ENCODE measurements at regions not wholly inside any gene's neighbourhood (a gene's known extent, or its start where the extent isn't known, plus 50 kb on each side); places are given as distances from the start of the nearest gene placed in this dataset.

DNA sequence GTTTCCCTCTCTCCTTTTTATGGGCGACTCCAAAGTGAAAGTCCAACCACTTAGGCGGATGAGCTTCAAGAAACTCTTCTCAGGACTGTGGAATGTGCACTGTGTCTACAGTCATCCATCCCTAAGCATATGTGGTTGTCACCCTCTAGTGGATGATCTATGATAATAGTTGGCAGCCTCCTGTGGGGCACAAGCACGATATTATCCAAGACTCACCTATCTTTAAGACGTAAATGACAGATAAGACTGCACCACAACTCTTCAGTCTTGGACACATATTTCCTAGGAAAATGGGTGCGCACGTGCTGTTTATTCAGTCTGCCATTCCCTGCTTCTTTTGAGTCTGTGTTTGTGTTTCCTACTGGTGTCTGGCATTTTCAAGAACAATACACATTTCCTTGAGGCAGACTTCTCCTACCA is 145.5 kb upstream of the CTAGE1 start:
- TF ChIP-seq, protein P1, sequence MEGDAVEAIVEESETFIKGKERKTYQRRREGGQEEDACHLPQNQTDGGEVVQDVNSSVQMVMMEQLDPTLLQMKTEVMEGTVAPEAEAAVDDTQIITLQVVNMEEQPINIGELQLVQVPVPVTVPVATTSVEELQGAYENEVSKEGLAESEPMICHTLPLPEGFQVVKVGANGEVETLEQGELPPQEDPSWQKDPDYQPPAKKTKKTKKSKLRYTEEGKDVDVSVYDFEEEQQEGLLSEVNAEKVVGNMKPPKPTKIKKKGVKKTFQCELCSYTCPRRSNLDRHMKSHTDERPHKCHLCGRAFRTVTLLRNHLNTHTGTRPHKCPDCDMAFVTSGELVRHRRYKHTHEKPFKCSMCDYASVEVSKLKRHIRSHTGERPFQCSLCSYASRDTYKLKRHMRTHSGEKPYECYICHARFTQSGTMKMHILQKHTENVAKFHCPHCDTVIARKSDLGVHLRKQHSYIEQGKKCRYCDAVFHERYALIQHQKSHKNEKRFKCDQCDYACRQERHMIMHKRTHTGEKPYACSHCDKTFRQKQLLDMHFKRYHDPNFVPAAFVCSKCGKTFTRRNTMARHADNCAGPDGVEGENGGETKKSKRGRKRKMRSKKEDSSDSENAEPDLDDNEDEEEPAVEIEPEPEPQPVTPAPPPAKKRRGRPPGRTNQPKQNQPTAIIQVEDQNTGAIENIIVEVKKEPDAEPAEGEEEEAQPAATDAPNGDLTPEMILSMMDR (IDR thresholded peaks at IDR 0.05), result no peak
- TF ChIP-seq POLR2A (IDR thresholded peaks at IDR 0.05), result no peak
- H3K4me3 ChIP-seq (ENCODE audit: low read depth, poor library complexity, severe bottlenecking), result no peak overlapping the region
- intact Hi-C loops (cut with DNase I; ENCODE audit: low total_unique reads), result loop anchor here (10.0 kb wide), 2 partner anchors 568 to 668 kb away; no protein-coding TSS in a partner anchor
- 12 to 16% methylated on average over 6 of the region's 6 CpGs for WGBS, 2 donors
- no peak for DNase-seq (ENCODE audit: low spot score in 2 of 2)

DNA sequence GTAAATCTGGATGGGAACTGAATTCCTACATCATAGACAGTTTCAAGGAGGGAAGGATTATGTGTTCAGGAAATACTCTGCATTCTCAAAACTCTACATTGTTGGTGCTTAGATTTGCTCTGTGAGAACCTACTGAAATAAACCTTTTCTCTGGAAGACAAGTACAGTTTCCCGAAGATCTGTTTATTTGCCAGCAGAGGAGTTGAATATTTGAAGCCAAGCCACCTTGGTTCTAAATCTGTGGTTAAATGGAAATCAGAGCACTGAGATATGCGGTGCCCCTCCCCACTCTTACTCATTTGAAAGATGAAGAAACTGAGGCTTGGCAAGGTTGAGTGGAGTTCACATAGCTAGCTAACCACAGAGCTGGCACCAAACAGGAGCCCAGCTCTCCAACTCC is 146.3 kb upstream of the CTAGE1 start:
- TF ChIP-seq, protein P1 (IDR thresholded peaks at IDR 0.05), result no peak
- no peak for TF ChIP-seq POLR2A (IDR thresholded peaks at IDR 0.05)
- DNase-seq (ENCODE audit: low spot score in 2 of 2), result no peak
- intact Hi-C loops (cut with DNase I; ENCODE audit: low total_unique reads), result loop anchor here (10.0 kb wide), 2 partner anchors 569 to 669 kb away; no protein-coding TSS in a partner anchor
- WGBS, 2 donors, result 67 to 75% methylated on average over 2 of the region's 2 CpGs
- H3K4me3 ChIP-seq (ENCODE audit: low read depth, poor library complexity, severe bottlenecking), result no peak overlapping the region

DNA sequence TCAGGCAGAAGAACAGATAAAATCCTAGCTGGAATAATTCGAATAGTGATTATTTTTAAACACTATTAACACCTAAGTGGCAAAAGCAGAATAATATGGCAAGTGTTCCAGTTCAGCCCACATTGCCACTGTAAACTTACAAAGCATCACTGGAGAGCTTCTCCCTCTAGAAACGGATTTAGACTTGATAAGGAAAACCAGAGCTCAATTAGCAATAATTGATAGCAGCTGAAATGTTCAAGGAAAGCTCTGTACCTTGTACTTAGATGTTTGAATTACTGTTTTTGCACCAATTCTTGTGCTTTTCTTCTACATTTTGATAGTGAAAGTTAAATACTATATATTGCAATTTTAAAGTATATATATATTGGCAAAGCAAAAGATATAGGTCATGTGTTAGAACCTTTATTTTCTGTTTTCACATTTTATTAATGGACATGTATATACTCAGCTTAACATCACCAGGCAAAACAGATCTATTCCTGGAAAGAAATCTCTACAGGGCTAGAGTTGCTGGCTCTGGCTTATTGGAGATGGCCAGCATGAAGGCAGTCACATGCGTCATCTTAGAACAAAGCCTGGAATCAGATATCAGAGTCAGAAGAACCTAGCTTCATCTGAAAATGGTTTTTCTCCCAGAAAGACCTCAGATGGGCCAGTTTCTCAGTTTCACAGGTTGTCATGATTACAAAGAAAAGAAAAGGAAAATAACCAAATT is 149.1 kb upstream of the CTAGE1 start:
- WGBS, 2 donors, result 67 to 75% methylated on average over 3 of the region's 3 CpGs
- DNase-seq (ENCODE audit: low spot score in 2 of 2), result no peak
- no peak overlapping the region for H3K4me3 ChIP-seq (ENCODE audit: low read depth, poor library complexity, severe bottlenecking)
- no peak for TF ChIP-seq POLR2A (IDR thresholded peaks at IDR 0.05)
- TF ChIP-seq, protein P1 (IDR thresholded peaks at IDR 0.05), result no peak
- intact Hi-C loops (cut with DNase I; ENCODE audit: low total_unique reads), result loop anchor here (10.0 kb wide), 2 partner anchors 572 to 672 kb away; no protein-coding TSS in a partner anchor

DNA sequence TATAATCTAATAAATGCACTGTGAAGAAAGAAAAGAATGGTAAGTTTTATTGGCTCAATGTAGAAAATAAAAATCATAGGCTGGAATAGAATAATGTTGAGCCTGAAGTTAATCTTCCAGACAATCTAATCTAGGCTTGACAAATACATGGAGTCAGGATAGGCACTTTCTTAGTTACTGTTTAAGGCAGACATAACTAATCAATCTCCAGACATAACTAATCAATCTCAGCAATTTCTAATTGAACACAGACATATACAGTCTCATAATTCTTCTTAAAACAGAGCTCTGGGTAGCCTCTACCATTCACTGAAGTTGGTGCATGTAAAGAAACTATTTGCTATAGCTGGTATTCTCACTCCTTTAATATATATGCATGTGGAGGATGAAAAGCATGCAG is 150.1 kb upstream of the CTAGE1 start:
- DNase-seq (ENCODE audit: low spot score in 2 of 2), result no peak
- intact Hi-C loops (cut with DNase I; ENCODE audit: low total_unique reads), result loop anchor here (10.0 kb wide), 2 partner anchors 573 to 673 kb away; no protein-coding TSS in a partner anchor
- no peak for TF ChIP-seq POLR2A (IDR thresholded peaks at IDR 0.05)
- TF ChIP-seq, protein P1 (IDR thresholded peaks at IDR 0.05), result no peak
- H3K4me3 ChIP-seq (ENCODE audit: low read depth, poor library complexity, severe bottlenecking), result no peak overlapping the region

DNA sequence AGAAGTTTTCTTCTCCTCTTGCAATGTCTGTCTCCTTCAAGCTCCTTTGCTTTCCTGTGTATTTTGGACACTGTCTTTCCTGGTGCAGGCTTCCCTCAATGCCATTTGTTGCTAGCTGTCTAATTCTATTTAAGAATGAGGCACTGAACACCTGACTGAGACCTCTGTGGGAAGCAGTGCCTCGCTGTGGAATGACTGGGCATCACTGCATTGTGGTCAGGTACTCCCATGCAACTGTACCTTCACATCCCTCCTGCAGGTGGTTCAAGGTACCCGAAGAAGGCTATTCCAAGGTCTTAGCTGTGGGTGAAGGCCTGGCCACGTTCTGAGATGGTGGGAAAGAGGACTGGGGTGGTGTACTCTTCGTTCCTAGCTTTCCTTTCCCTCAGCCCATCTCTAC is 152.8 kb upstream of the CTAGE1 start:
- intact Hi-C loops (cut with DNase I; ENCODE audit: low total_unique reads), result no loop called here
- WGBS, 2 donors, result 67 to 73% methylated on average over 4 of the region's 4 CpGs
- no peak for DNase-seq (ENCODE audit: low spot score in 2 of 2)
- TF ChIP-seq POLR2A (IDR thresholded peaks at IDR 0.05), result no peak
- TF ChIP-seq, protein P1 (IDR thresholded peaks at IDR 0.05), result no peak
- no peak overlapping the region for H3K4me3 ChIP-seq (ENCODE audit: low read depth, poor library complexity, severe bottlenecking)

DNA sequence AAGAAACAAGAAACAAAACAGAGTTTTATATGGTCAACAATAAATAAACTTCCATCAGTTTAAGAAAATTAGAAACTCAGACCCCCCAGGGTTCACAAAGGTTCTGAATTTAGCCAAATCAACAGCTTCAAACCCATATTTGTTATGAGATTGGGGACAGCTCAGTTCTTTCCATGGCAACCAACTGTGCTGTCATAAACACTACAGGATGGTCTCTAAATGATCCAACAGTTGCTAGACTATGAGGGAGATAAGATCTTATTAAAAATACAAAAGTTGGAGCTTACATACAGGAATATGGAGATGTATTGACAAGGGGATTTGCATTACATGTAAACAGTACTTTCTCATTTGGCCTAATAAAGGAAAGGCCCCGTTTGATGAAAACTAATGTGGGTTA is 154.6 kb upstream of the CTAGE1 start:
- intact Hi-C loops (cut with DNase I; ENCODE audit: low total_unique reads), result no loop called here
- no peak for TF ChIP-seq POLR2A (IDR thresholded peaks at IDR 0.05)
- TF ChIP-seq, protein P1 (IDR thresholded peaks at IDR 0.05), result no peak
- 47 to 59% methylated on average over 1 of the region's 1 CpG for WGBS, 2 donors
- H3K4me3 ChIP-seq (ENCODE audit: low read depth, poor library complexity, severe bottlenecking), result no peak overlapping the region
- no peak for DNase-seq (ENCODE audit: low spot score in 2 of 2)

Data from lower leg skin (tissue), 4 donors.